AG09309 (cell line): ENCODE measurements at regions not wholly inside any gene's neighbourhood (a gene's known extent, or its start where the extent isn't known, plus 50 kb on each side); places are given as distances from the start of the nearest gene placed in this dataset.

Experiments
- DNase-seq: peaks from one replicate; pipeline ENCODE4 v3.0.0-alpha.2; 2010; ENCODE audit warnings: low read depth
- H3K4me3 ChIP-seq: 2 replicates; pipeline ENCODE4 v1.5.1; 2011; ENCODE audit warnings: mild to moderate bottlenecking, low read depth, low read length, moderate library complexity; ENCODE audit not compliant: control insufficient read depth
- CTCF ChIP-seq: IDR thresholded peaks from 2 replicates; pipeline ENCODE4 v1.5.1; 2011; ENCODE audit warnings: mild to moderate bottlenecking, low read depth, low read length, inconsistent platforms; ENCODE audit not compliant: insufficient read depth, control insufficient read depth; ENCODE audit errors: missing control alignments

- no peak overlapping the region for H3K4me3 ChIP-seq
- DNase-seq = no peak
- no peak for TF ChIP-seq CTCF
These were observed 186.1 kb downstream of the BRINP2 start for GRCh38 chr1:177356674-177357435.

- no peak overlapping the region for H3K4me3 ChIP-seq
- no peak for DNase-seq
- peak; percentile 66 for TF ChIP-seq CTCF
These were observed 184.8 kb downstream of the BRINP2 start for GRCh38 chr1:177355575-177355974.

- no peak overlapping the region for H3K4me3 ChIP-seq
- no peak for TF ChIP-seq CTCF
- DNase-seq = no peak
These were observed 183.5 kb downstream of the BRINP2 start for GRCh38 chr1:177354247-177354646.

GRCh38 chr1:177351361-177352108 lies 180.8 kb downstream of the BRINP2 start:
- TF ChIP-seq CTCF = no peak
- H3K4me3 ChIP-seq = no peak overlapping the region
- no peak for DNase-seq

GRCh38 chr1:177346790-177347359 lies 176.1 kb downstream of the BRINP2 start:
- H3K4me3 ChIP-seq = no peak overlapping the region
- no peak for DNase-seq
- no peak for TF ChIP-seq CTCF

- no peak for TF ChIP-seq CTCF
- no peak overlapping the region for H3K4me3 ChIP-seq
- no peak for DNase-seq
These were observed 172.7 kb downstream of the BRINP2 start for GRCh38 chr1:177343445-177343844.
